Panc1 (cell line): ENCODE measurements at regions not wholly inside any gene's neighbourhood (a gene's known extent, or its start where the extent isn't known, plus 50 kb on each side); places are given as distances from the start of the nearest gene placed in this dataset.

Experiments
- CTCF ChIP-seq: fragments of 450-650 bp; IDR thresholded peaks from 2 replicates; pipeline ENCODE4 v1.5.1; 2017; ENCODE audit warnings: mild to moderate bottlenecking
- POLR2AphosphoS5 ChIP-seq: IDR thresholded peaks from 2 replicates; pipeline ENCODE4 v1.6.1; 2012; ENCODE audit warnings: mild to moderate bottlenecking, low read depth, low read length, moderate library complexity
- REST ChIP-seq, 2 experiments: IDR thresholded peaks; 2 replicates each; pipeline ENCODE4 v1.6.1; 2011 to 2012; ENCODE audit warnings: low read depth in 2 of 2, control low read depth in 1 of 2, low read length in 1 of 2, mild to moderate bottlenecking in 1 of 2, moderate library complexity in 1 of 2; ENCODE audit not compliant: insufficient read depth in 1 of 2
- SIN3A ChIP-seq: IDR thresholded peaks from 2 replicates; pipeline ENCODE4 v1.6.1; 2012; ENCODE audit warnings: low read depth, mild to moderate bottlenecking, low read length, moderate library complexity, borderline replicate concordance; ENCODE audit not compliant: insufficient read depth
- TCF7L2 ChIP-seq: IDR thresholded peaks from 2 replicates; pipeline ENCODE4 v1.6.1; 2011; ENCODE audit warnings: mild to moderate bottlenecking, low read depth, low read length, inconsistent platforms

- TF ChIP-seq CTCF (no peak), POLR2AphosphoS5 (no peak), REST (IDR thresholded peaks at IDR 0.05; ENCODE audit: insufficient read depth in 1 of 2, low read depth in 2 of 2, low read length in 1 of 2) (no peak), SIN3A (no peak), TCF7L2 (no peak)
Measured at GRCh38 chrX:112367065-112367464, 284.5 kb upstream of the TRPC5 start.
